Testis (tissue), 2 donors: ENCODE measurements at regions not wholly inside any gene's neighbourhood (a gene's known extent, or its start where the extent isn't known, plus 50 kb on each side); places are given as distances from the start of the nearest gene placed in this dataset.

Source experiments
- CTCF ChIP-seq, 3 experiments: fragments of 450-650 bp in 2 of 3; fragments of 200-600 bp in 1 of 3; sonication (generic) in 1 of 3; IDR thresholded peaks; one replicate each; pipeline ENCODE4 v1.5.1; 2016 to 2019; ENCODE audit warnings: antibody characterized with exemption in 3 of 3, mild to moderate bottlenecking in 2 of 3, moderate library complexity in 1 of 3
- POLR2A ChIP-seq: fragments of 450-650 bp; IDR thresholded peaks from one replicate; pipeline ENCODE4 v1.6.1; 2017; ENCODE audit warnings: antibody characterized with exemption, mild to moderate bottlenecking, moderate library complexity

DNA sequence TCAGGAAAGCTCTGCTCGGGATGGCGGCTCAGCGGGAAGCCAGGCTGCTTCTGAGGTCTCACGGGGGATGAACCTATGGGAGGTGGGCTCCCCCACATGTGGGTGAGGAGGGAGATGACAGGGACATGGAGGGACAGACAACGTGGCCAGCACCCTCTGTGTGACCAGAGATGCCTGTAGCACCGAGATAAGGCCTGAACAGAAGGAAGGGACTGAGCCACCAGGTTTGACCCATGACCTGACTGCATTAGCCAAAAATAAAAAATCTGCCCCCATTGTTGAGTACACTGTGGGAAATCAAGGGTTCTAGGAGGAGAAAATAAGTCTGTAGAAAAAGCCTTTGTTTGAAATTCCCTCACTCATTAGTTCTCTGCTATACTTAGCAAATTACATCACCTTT is 105.7 kb downstream of the RNASET2 start:
- TF ChIP-seq CTCF (IDR thresholded peaks at IDR 0.05) (no peak), POLR2A (no peak)
